OCI-LY1 (cell line): ENCODE measurements at regions not wholly inside any gene's neighbourhood (a gene's known extent, or its start where the extent isn't known, plus 50 kb on each side); places are given as distances from the start of the nearest gene placed in this dataset.

Source experiments
- CTCF ChIP-seq: fragments of 200-600 bp; sonication (generic), shearing (Covaris generic); IDR thresholded peaks from 2 replicates; pipeline ENCODE4 v1.5.1; 2017; ENCODE audit warnings: mild to moderate bottlenecking, antibody characterized with exemption, low read length, moderate library complexity, mixed read lengths
- EZH2 ChIP-seq: fragments of 200-600 bp; sonication (generic), shearing (Covaris generic); IDR thresholded peaks from 2 replicates; pipeline ENCODE4 v1.8.0; 2017; ENCODE audit warnings: borderline replicate concordance, mixed run types, mild to moderate bottlenecking, antibody characterized with exemption, low read length, moderate library complexity, mixed read lengths

GRCh38 chr19:29012457-29012856 lies 200.5 kb downstream of the UQCRFS1 start:
- TF ChIP-seq EZH2 (no peak), CTCF (no peak)
